Neural progenitor cell (in vitro differentiated cells): ENCODE measurements at regions not wholly inside any gene's neighbourhood (a gene's known extent, or its start where the extent isn't known, plus 50 kb on each side); places are given as distances from the start of the nearest gene placed in this dataset.

Experiments used
- DNase-seq: peaks from one replicate; pipeline ENCODE4 v3.0.0-alpha.2; 2016; ENCODE audit warnings: low spot score
- H2AFZ ChIP-seq: fragments of 200-600 bp; sonication (generic); replicated peaks from 2 replicates; pipeline ENCODE4 v1.6.1; 2016; ENCODE audit warnings: antibody characterized with exemption
- H3F3A ChIP-seq: fragments of 200-600 bp; sonication (generic); 2 replicates; pipeline ENCODE4 v1.6.1; 2016; ENCODE audit warnings: antibody characterized with exemption, low read depth
- H3K27ac ChIP-seq: fragments of 200-600 bp; sonication (generic); 2 replicates; pipeline ENCODE4 v1.5.1; 2016; ENCODE audit warnings: mild to moderate bottlenecking
- H3K27me3 ChIP-seq: fragments of 200-600 bp; sonication (generic); 2 replicates; pipeline ENCODE4 v1.6.1; 2016; ENCODE audit warnings: mild to moderate bottlenecking, moderate library complexity
- H3K36me3 ChIP-seq: fragments of 200-600 bp; sonication (generic); 2 replicates; pipeline ENCODE4 v1.5.1; 2016
- H3K4me1 ChIP-seq: fragments of 200-600 bp; sonication (generic); 2 replicates; pipeline ENCODE4 v1.6.1; 2016; ENCODE audit warnings: mixed run types
- H3K4me2 ChIP-seq: fragments of 200-600 bp; sonication (generic); 2 replicates; pipeline ENCODE4 v1.6.1; 2016
- H3K4me3 ChIP-seq: fragments of 200-600 bp; sonication (generic); 2 replicates; pipeline ENCODE4 v1.5.1; 2016
- H3K79me2 ChIP-seq: fragments of 200-600 bp; sonication (generic); 2 replicates; pipeline ENCODE4 v1.6.1; 2016; ENCODE audit warnings: low read depth
- H3K9ac ChIP-seq: fragments of 200-600 bp; sonication (generic); 2 replicates; pipeline ENCODE4 v1.6.1; 2016
- H3K9me3 ChIP-seq: fragments of 200-600 bp; sonication (generic); 2 replicates; pipeline ENCODE4 v1.5.1; 2016; ENCODE audit warnings: low read depth
- H4K20me1 ChIP-seq: fragments of 200-600 bp; sonication (generic); 2 replicates; pipeline ENCODE4 v1.6.1; 2016; ENCODE audit warnings: low read depth
- H3K27ac Mint-ChIP-seq: 3 replicates; pipeline ENCODE4 v1.8.0; 2021; ENCODE audit warnings: mixed read lengths
- H3K27me3 Mint-ChIP-seq: 2 replicates; pipeline ENCODE4 v1.8.0; 2022; ENCODE audit warnings: low read depth, mild to moderate bottlenecking, inconsistent platforms, moderate library complexity, mixed read lengths; ENCODE audit not compliant: insufficient read depth
- H3K36me3 Mint-ChIP-seq: 3 replicates; pipeline ENCODE4 v1.8.0; 2021; ENCODE audit warnings: mixed read lengths
- H3K4me1 Mint-ChIP-seq: 3 replicates; pipeline ENCODE4 v1.8.0; 2021; ENCODE audit warnings: mixed read lengths
- H3K4me3 Mint-ChIP-seq: 3 replicates; pipeline ENCODE4 v1.8.0; 2021; ENCODE audit warnings: mild to moderate bottlenecking, moderate library complexity, mixed read lengths
- H3K9me3 Mint-ChIP-seq: 3 replicates; pipeline ENCODE4 v1.8.0; 2020; ENCODE audit warnings: mixed read lengths
- CTCF ChIP-seq: fragments of 200-600 bp; sonication (generic); IDR thresholded peaks from 2 replicates; pipeline ENCODE4 v1.5.1; 2017; ENCODE audit warnings: antibody characterized with exemption, mild to moderate bottlenecking
- EZH2 ChIP-seq: fragments of 200-600 bp; sonication (generic); IDR thresholded peaks from 2 replicates; pipeline ENCODE4 v1.6.1; 2017; ENCODE audit warnings: antibody characterized with exemption, mild to moderate bottlenecking, moderate library complexity
- EZH2phosphoT487 ChIP-seq: fragments of 200-600 bp; sonication (generic); IDR thresholded peaks from 2 replicates; pipeline ENCODE4 v1.6.1; 2017; ENCODE audit warnings: antibody characterized with exemption

GRCh38 chr7:50853311-50853710 lies 70.6 kb upstream of the GRB10 start:
- Histone ChIP-seq H3K4me2 (no peak overlapping the region), H3K9ac (no peak overlapping the region), H3F3A (no peaks in the 10 kb centered on the region), H3K79me2 (no peaks in the 10 kb centered on the region), H3K9me3 (no peaks in the 10 kb centered on the region), H3K4me1 (no peaks in the 10 kb centered on the region), H2AFZ (no peak overlapping the region), H3K4me3 (no peak overlapping the region), H3K27me3 (no peaks in the 10 kb centered on the region), H3K36me3 (no peaks in the 10 kb centered on the region), H3K27ac (no peak overlapping the region), H4K20me1 (no peaks in the 10 kb centered on the region)
- no peaks in the 10 kb centered on the region for H3K4me1 Mint-ChIP-seq
- no peaks in the 10 kb centered on the region for H3K36me3 Mint-ChIP-seq
- TF ChIP-seq EZH2phosphoT487: no peak
- TF ChIP-seq CTCF: no peak
- TF ChIP-seq EZH2: no peak
- H3K9me3 Mint-ChIP-seq: peaks cover 3% of the 10 kb centered on the region
- no peak overlapping the region for H3K4me3 Mint-ChIP-seq
- peaks cover 3% of the 10 kb centered on the region for H3K27me3 Mint-ChIP-seq
- DNase-seq: no peak
- no peak overlapping the region for H3K27ac Mint-ChIP-seq

- Histone ChIP-seq H3K4me1 (no peaks in the 10 kb centered on the region), H3K27me3 (no peaks in the 10 kb centered on the region), H3K27ac (no peak overlapping the region), H3K9ac (no peak overlapping the region), H3F3A (no peaks in the 10 kb centered on the region), H3K79me2 (no peaks in the 10 kb centered on the region), H2AFZ (no peak overlapping the region), H3K36me3 (no peaks in the 10 kb centered on the region), H4K20me1 (no peaks in the 10 kb centered on the region), H3K4me3 (no peak overlapping the region), H3K4me2 (no peak overlapping the region), H3K9me3 (no peaks in the 10 kb centered on the region)
- H3K4me1 Mint-ChIP-seq: no peaks in the 10 kb centered on the region
- H3K9me3 Mint-ChIP-seq: peaks cover 3% of the 10 kb centered on the region
- H3K27ac Mint-ChIP-seq: no peak overlapping the region
- no peak for TF ChIP-seq EZH2
- no peak for TF ChIP-seq CTCF
- DNase-seq: no peak
- H3K36me3 Mint-ChIP-seq: no peaks in the 10 kb centered on the region
- peaks cover 3% of the 10 kb centered on the region for H3K27me3 Mint-ChIP-seq
- H3K4me3 Mint-ChIP-seq: no peak overlapping the region
These were observed 70.2 kb upstream of the GRB10 start for GRCh38 chr7:50852901-50853300.

GRCh38 chr7:50851891-50852290 lies 69.2 kb upstream of the GRB10 start:
- H3K79me2 ChIP-seq: no peaks in the 10 kb centered on the region
- no peak overlapping the region for H3K4me2 ChIP-seq
- H3K36me3 Mint-ChIP-seq: no peaks in the 10 kb centered on the region
- H3K27me3 ChIP-seq: no peaks in the 10 kb centered on the region
- H3K4me3 ChIP-seq: no peak overlapping the region
- H3F3A ChIP-seq: no peaks in the 10 kb centered on the region
- DNase-seq: no peak
- no peak overlapping the region for H3K27ac ChIP-seq
- no peak overlapping the region for H3K27ac Mint-ChIP-seq
- H3K4me3 Mint-ChIP-seq: no peak overlapping the region
- H3K27me3 Mint-ChIP-seq: peaks cover 3% of the 10 kb centered on the region
- no peaks in the 10 kb centered on the region for H3K4me1 Mint-ChIP-seq
- H3K4me1 ChIP-seq: no peaks in the 10 kb centered on the region
- H3K9me3 Mint-ChIP-seq: peaks cover 3% of the 10 kb centered on the region
- H3K36me3 ChIP-seq: no peaks in the 10 kb centered on the region
- no peak for TF ChIP-seq CTCF
- TF ChIP-seq EZH2phosphoT487: no peak
- no peak for TF ChIP-seq EZH2
- no peaks in the 10 kb centered on the region for H4K20me1 ChIP-seq
- no peak overlapping the region for H2AFZ ChIP-seq
- no peak overlapping the region for H3K9ac ChIP-seq
- H3K9me3 ChIP-seq: no peaks in the 10 kb centered on the region

- TF ChIP-seq CTCF (no peak), EZH2 (no peak), EZH2phosphoT487 (no peak)
- H3K4me3 ChIP-seq: no peak overlapping the region
- Mint-ChIP-seq H3K4me1 (no peaks in the 10 kb centered on the region), H3K9me3 (peaks cover 3% of the 10 kb centered on the region), H3K27ac (no peak overlapping the region), H3K36me3 (no peaks in the 10 kb centered on the region), H3K27me3 (peaks cover 3% of the 10 kb centered on the region), H3K4me3 (no peak overlapping the region)
- H2AFZ ChIP-seq: no peak overlapping the region
- no peak overlapping the region for H3K4me2 ChIP-seq
- no peaks in the 10 kb centered on the region for H3K4me1 ChIP-seq
- no peaks in the 10 kb centered on the region for H4K20me1 ChIP-seq
- no peaks in the 10 kb centered on the region for H3K9me3 ChIP-seq
- no peak overlapping the region for H3K27ac ChIP-seq
- H3K36me3 ChIP-seq: no peaks in the 10 kb centered on the region
- no peak for DNase-seq
- H3F3A ChIP-seq: no peaks in the 10 kb centered on the region
- H3K27me3 ChIP-seq: no peaks in the 10 kb centered on the region
- no peak overlapping the region for H3K9ac ChIP-seq
- no peaks in the 10 kb centered on the region for H3K79me2 ChIP-seq
These were observed 68.8 kb upstream of the GRB10 start for GRCh38 chr7:50851451-50851850.
